ENCODE measurements at regions not wholly inside any gene's neighbourhood (a gene's known extent, or its start where the extent isn't known, plus 50 kb on each side); places are given as distances from the start of the nearest gene placed in this dataset.

DNA sequence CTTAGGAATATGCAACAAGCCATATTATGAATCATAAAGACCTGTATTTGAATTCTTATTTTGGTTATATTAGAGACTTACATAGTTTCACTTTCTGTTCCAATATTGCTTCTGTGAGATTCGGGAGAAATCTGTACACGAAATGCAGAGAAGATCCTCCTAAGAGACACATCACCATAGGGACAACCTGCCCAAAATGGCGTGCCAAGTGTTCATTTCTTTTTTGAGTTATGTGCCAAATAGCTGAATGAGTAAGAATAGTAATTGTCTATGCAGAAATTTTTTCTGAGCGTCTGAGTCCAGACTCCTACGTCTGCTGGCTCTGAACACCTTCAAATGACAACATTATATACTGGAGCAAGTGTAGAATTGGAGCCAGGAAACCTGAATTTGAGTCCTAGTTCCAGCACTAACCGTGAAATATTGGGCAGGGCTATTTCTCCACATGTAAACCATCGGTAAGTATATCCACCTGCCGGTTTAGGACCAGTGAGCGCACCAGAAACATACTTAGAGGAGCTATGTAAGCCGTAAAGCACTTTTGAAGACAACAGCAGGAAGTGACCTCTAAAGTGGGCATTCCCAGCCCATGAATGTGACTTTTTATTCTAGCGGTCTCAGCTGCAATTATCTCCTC is 163.9 kb upstream of the DMRT1 start:
- TF ChIP-seq POLR2AphosphoS5 (IDR thresholded peaks at IDR 0.05; ENCODE audit: low read depth, low read length): no peak
- no peak for TF ChIP-seq POLR2A (IDR thresholded peaks at IDR 0.05; ENCODE audit: low read depth, low read length)
- no peak for TF ChIP-seq TAF1 (IDR thresholded peaks at IDR 0.05; ENCODE audit: borderline replicate concordance, low read depth, low read length)
